ENCODE measurements at regions not wholly inside any gene's neighbourhood (a gene's known extent, or its start where the extent isn't known, plus 50 kb on each side); places are given as distances from the start of the nearest gene placed in this dataset.

DNA sequence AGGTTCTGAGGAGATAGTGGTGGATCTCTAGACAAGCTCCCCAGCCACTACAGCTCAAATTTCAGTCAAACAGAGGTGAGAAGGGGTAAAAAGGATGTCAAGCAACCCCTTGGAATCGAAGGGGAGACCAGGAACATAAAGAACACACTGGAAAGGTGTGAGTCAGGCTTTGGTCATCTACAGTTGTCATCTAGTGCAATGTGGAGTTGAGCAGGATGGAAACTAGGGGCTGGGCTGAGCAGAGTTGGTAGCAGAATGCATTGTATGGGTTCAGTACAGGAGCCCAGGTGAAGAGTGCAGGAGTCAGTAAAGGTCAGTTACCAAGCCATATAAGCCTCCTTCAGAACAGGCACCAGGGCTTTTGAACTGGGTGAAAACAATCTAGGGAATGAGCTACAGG lies 52.7 kb upstream of the VAV3 start:
- TF ChIP-seq CEBPB (IDR thresholded peaks at IDR 0.05) (no peak), TAF1 (IDR thresholded peaks at IDR 0.05; ENCODE audit: low read depth) (no peak), YY1 (IDR thresholded peaks at IDR 0.05; ENCODE audit: low read depth) (no peak)

All from Ishikawa (cell line).